ENCODE measurements at regions not wholly inside any gene's neighbourhood (a gene's known extent, or its start where the extent isn't known, plus 50 kb on each side); places are given as distances from the start of the nearest gene placed in this dataset.

DNA sequence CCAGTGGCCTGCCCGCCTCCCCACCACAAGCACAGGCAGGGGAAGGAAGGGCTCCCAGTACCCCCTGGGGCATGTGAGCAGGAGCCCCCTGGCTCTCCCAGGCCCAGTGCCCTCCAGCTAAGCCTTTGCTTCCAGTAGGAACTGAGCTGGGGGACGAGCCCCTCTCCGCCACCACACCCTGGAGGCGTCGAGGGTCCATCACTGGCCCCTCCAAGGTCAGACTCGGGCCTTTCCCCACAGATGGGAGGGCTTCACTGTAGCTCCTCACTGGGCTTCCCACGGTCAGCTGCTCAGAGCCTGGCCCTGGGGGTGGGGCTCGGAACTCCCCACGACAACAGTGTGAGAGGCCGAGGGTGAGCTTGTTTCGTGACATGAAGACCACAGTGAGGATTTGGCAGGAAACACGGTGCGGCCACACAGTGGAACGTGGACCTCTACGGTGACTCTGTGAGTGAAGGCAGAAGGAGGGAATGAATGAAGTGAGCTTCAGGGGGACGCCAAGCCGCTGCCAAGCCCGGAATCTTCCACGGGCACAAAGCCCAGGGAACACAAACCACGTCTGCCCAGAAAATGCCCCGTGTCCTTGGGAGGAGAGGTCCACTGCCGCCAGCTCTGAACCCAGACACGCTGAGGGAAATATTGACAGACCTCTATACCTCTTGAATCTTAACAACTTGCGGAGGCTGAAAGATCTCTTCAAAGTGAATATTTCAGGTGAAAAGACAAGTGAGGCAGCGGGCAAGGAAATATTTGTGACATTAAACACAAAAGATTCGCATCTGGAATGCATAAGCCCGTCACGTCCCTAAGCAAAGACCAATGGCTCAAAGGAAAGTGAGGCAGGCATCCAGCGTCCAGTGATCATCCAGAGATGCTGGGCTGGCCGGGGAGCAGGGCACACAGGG is 144.8 kb upstream of the GPC1 start:
- no peak for DNase-seq
- in situ Hi-C loops (cut with MboI; ENCODE audit: low pct_unique_long_range_greater_than_20kb, low sequenced_read_pairs): no loop called here

- DNase-seq: no peak
- in situ Hi-C loops (cut with MboI; ENCODE audit: low pct_unique_long_range_greater_than_20kb, low sequenced_read_pairs): no loop called here
These were observed 144.0 kb upstream of the GPC1 start for GRCh38 chr2:240291337-240292034.

DNA sequence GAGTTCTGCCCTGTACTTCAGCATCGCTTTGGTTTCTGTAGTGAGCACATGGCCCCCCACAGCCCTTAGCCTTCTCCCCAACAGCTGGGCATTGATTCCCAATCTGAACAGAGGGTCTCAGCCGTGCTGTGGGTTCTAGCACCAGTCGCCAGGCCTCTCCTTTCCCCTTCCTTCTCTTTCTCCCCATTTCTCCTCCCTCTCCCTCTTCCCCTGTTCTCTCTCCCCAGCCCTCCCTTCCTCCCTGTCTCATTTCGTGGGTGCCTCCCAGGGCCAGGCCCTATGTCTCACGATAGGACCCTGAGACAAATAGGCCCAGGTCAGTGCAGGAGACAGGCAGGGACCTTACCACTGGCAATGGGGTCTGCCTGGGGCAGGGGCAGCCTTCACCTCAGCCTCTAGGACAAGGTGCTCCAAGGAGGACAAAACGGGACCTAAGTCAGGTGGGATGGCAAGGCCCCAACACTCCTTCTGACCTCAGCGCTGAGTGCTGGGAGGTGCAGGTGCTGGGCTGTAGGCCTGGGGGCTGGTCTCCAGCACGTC is 143.4 kb upstream of the GPC1 start:
- DNase-seq: no peak
- in situ Hi-C loops (cut with MboI; ENCODE audit: low pct_unique_long_range_greater_than_20kb, low sequenced_read_pairs): no loop called here

DNA sequence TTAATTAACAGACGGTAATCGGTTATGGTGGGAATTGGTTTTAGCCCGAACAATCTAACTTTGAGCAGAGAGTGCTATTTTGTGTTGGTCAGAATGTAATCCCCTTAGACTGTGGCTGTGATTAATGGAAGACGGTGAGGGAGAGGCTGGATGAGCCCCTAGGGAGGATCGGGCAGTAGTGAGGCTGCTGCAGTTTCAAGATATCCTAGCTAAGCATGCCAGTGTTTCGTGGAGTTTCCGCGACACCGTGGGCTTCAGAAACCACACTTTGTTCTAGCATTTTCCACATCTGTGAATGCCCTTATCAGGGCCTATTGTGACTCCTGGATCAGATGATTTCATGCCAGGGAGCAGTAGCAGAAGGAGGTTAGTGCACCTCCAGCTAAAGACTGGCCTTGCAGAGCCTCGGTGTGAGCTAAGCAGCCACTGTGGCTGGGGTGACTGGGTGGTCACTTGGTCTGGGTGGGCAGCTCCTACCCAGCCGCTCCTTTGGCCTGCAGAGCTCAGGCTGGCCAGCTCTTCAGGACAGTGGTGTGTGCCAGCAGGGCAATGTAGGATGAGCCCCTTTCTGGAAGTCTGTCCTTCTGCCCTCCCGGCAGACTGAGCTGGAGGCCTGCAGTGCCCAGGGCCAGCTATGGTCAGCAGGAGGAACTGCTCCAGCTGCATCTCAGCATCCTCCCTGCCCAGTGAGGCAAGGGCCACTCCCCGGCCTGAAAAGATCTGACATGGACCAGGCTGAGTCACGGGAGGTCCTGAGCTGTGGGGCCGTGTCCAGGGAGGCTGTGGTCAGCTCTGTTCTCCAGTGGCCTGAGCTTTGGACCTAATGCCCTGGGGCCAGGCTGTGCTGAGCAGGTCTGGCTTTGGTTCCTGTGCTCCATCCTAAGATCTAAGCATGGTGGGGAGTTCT is 142.6 kb upstream of the GPC1 start:
- no peak for DNase-seq
- in situ Hi-C loops (cut with MboI; ENCODE audit: low pct_unique_long_range_greater_than_20kb, low sequenced_read_pairs): no loop called here

- in situ Hi-C loops (cut with MboI; ENCODE audit: low pct_unique_long_range_greater_than_20kb, low sequenced_read_pairs): no loop called here
- no peak for DNase-seq
These were observed 141.7 kb upstream of the GPC1 start for GRCh38 chr2:240293557-240294461.

DNA sequence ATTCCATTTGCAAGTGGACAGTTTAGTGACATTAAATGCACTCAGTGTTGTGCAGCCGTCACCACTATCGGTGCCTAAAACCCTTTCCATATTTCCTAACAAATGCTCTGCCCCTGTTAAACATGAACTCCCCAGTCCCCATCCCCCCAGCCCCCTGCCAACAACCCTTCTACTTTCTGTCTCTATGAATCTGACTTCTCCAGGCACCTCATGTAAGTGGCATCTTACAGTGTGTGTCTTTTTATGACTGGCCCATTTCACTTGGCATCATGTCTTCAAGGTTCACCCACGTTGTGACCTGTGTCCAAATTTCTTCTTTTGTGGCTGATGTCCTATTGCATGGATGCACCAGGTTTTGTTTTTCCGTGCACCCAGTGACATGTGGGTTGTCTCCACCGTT is 140.9 kb upstream of the GPC1 start:
- DNase-seq: no peak
- in situ Hi-C loops (cut with MboI; ENCODE audit: low pct_unique_long_range_greater_than_20kb, low sequenced_read_pairs): no loop called here

DNA sequence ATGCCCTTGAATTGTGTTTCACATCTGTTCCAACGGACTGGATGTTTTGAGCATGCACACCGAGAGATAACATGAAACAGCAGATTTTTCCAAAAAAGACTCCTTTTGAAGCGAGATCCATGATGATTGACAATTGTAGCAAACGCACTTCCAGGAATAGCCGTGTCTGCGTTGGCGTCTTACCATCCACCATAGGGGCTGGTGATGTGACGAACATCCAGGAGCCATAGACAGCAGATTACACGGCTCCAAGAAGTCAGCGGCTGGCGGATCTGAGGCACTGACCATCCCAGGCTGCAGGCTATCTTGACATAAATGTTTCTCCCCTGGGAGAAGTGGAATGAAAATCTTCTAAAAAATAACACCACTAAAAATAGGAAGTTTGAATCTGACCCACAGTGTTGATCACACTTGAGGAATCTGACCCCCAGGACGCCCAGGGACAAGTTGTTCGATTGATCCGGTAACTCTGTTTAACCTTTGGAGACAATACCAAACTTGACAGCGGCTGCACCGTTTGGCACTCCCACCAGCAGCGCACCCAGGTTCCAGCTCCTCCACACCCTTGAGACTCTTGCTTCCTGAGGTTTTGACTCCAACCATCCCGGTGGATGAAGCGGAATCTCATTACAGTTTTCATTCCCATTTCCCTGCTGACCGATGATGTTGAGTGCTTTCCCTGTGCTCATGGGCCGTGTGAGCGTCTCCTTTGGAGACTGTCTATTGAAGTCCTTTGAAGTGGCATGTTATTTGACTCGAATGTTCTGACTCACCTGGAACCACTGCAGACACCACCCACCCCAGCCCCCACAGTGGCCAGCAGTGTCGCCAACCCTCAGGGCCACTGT is 140.0 kb upstream of the GPC1 start:
- no peak for DNase-seq

DNA sequence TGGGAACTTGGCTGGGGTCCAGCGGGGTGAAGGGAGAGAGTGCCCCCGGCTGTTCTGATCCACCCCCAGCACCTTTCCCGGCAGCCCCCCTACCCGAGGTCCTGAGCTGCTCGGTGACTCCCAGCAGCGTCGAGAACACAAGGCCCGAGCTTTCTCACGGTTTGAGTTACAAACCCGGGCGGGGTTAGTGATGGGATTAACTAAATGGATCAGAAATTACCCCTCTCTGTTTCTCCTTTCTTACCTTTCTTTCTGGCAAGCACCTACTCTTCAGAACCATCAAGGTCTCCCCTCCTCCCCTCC is 139.4 kb upstream of the GPC1 start:
- in situ Hi-C loops (cut with MboI; ENCODE audit: low pct_unique_long_range_greater_than_20kb, low sequenced_read_pairs): no loop called here
- no peak for DNase-seq

More for the DNA sequence above, 140.0 kb upstream of the GPC1 start:
- in situ Hi-C loops (cut with MboI; ENCODE audit: low pct_unique_long_range_greater_than_20kb, low sequenced_read_pairs): no loop called here

- in situ Hi-C loops (cut with MboI; ENCODE audit: low pct_unique_long_range_greater_than_20kb, low sequenced_read_pairs): no loop called here
- no peak for DNase-seq
These were observed 138.8 kb upstream of the GPC1 start for GRCh38 chr2:240296476-240297255.

DNA sequence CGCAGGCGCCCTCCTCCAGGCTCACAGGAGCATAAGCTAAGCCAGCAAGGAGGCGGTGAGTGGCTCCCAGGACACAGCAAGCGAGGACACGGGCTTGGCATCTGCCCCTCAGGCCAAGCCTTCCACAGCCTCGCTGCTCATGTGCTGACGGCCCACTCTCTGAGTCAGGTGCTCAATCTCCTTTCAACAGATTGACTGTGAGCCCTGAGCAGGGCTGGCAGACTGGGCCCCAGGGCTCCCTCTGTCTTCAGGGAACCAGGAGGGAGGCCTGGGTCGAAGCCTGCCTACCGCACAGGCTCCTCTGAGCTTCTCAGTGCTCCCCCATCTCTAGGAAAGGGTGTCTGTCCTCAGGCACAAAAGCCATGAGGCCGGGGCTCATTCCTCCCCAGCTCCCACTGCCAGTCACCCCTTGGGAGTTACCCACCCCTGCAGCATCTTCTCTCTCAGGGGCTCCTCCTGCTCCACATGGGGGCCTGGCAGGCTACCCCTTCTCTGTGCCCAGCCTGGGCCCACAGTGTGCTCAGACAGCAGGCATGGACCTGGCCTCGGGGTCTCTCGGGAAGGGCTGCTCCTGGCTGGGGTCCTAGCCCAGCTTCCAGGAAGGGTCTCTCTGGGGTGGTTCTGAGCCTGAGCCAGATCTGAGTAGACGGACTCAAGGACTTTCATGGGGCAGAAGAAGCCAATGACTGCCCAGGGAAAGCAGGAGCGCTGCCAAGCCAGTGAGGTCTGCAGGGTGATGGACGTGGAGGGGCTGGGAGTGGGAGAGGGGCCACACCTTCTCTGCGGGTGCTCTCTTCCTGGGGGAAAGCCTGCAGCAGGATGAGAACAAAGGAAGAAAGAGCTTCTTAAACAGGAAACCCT is 138.0 kb upstream of the GPC1 start:
- in situ Hi-C loops (cut with MboI; ENCODE audit: low pct_unique_long_range_greater_than_20kb, low sequenced_read_pairs): no loop called here
- DNase-seq: no peak

GRCh38 chr2:240298117-240298790 is 137.2 kb upstream of the GPC1 start:
- in situ Hi-C loops (cut with MboI; ENCODE audit: low pct_unique_long_range_greater_than_20kb, low sequenced_read_pairs): no loop called here
- DNase-seq: no peak

DNA sequence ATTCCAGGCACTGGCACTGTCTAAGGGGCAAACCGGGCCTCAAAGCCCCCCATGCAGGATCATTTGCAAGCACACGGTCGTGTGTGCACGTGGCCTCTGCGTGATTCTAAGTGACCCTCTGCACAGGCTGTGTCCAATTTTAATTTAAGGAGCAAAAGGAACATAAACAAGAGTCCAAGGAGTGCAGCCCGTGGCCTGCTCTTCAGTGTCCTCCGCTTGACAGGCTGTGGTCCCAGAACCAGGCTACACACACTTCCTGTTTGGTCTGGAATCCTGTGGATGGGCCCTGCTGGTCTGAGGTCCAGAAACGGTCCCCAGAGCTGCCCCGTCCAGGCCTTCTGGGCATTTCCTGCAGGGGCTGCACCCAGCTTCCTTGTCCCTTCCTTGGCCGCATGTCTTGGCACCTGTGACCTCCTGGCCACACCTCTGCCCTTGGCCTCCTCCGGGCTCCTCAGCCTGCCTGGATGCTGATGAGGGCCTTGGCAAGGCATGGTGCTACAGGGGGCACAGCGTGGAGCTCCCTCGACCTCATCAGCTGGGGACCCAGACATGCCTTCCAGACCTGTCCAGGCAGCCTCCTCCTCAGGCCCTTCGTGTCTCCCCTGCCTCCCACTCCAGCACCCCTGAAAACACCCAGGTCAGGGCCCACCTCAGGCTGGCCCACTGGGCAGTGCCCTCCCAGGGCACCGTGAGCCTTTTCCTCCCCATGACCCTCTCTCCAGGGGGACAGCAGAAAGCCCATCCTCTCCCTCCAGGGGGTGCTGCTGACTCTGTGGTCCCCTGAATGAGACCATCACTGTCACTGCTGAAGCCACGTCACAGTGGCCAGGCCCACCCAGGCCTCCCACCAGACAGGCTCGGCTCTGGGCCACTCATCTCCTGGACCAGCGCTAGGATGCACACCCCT is 136.4 kb upstream of the GPC1 start:
- in situ Hi-C loops (cut with MboI; ENCODE audit: low pct_unique_long_range_greater_than_20kb, low sequenced_read_pairs): no loop called here
- no peak for DNase-seq

DNA sequence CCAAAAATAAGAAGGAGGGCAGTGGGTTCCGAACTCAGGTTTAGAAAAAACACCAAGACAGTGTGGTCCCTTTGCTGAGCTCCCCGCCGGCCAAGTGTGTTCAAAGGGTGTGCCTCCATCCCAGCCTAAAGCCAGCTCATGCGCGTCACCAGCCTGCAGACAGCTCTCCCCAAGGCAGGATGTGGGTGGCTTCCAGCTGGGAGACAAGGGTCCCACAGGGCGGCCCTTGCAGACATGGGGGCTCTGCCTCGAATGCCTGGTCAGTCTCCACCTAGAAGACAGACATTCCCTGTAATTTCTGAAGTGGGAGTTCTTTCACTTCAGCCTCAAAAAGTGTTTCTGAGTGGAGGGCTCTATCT is 135.8 kb upstream of the GPC1 start:
- in situ Hi-C loops (cut with MboI; ENCODE audit: low pct_unique_long_range_greater_than_20kb, low sequenced_read_pairs): no loop called here
- no peak for DNase-seq

DNA sequence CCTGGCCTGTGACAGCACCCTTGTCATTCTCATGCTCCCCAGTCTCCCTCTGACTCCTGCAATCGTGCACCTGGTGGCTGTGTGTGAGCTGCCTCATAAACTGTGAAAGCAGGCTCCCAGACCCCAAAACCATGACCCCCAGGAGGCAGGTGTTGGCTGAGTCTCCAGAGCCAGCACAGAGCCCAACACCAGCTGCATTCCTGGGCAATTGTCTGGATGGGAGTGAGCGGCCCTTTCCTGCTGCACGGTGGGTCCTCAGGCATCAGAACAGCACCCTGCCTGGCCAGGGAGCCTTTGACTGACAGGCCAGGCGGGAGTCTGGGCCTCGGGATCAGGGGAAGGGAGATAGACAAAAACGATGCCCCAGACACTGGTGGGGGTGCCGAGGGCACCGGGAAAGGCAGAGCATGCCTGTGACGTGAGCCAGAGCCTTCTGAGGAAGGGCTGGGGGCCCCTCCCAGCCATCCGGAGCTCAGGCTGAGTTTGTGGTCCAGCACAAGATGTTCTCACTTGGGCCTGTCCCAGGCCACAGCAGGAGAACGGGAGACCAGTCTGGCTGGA is 135.1 kb upstream of the GPC1 start:
- no peak for DNase-seq
- in situ Hi-C loops (cut with MboI; ENCODE audit: low pct_unique_long_range_greater_than_20kb, low sequenced_read_pairs): no loop called here

All from KBM-7 (cell line).